ENCODE measurements at regions not wholly inside any gene's neighbourhood (a gene's known extent, or its start where the extent isn't known, plus 50 kb on each side); places are given as distances from the start of the nearest gene placed in this dataset.
"Not testable (repeated sequence)": the region's sequence is repeated elsewhere in the genome, so short reads cannot be mapped to it uniquely, and the experiment has no call there.

GRCh38 chr17:72456075-72456474 lies 335.3 kb downstream of the SOX9 start:
- no peak overlapping the region for H3K4me3 ChIP-seq (ENCODE audit: low read length)
- H3K4me1 ChIP-seq (ENCODE audit: control insufficient read depth, insufficient read depth, low read length): no peaks in the 10 kb centered on the region
- H3K27ac ChIP-seq (ENCODE audit: low read length): no peak overlapping the region
- no peaks in the 10 kb centered on the region for H3K27me3 ChIP-seq (ENCODE audit: control insufficient read depth, insufficient read depth, low read length)
- no CpG with 5 or more reads among the region's 4 CpGs for WGBS (ENCODE audit: insufficient coverage, insufficient read length)
- DNase-seq (ENCODE audit: low read depth, low spot score): no peak
- H3K9me3 ChIP-seq (ENCODE audit: control insufficient read depth, insufficient read depth, low read length): no peaks in the 10 kb centered on the region
- no peaks in the 10 kb centered on the region for H3K36me3 ChIP-seq (ENCODE audit: control insufficient read depth, insufficient read depth, low read length)

DNA sequence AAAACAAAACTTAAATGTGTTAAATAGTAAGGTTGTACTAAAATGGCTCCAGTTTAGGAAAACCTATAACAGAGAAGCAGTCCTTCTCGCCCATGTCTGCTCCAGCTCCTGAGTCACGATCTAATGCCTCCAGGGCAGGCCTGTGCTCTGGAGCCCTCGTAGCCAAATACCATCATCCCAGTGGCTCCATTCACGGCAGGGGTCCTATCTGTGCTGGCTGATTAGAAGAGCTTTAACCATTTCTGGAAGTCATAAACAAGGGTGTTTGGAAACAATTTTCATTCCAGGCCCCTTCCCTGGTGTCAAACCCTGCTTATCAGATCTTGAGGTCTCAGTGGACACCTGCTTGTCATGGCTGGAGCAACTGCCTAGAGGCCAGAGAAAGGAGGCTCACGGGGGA lies 336.9 kb downstream of the SOX9 start:
- no peaks in the 10 kb centered on the region for H3K36me3 ChIP-seq (ENCODE audit: control insufficient read depth, insufficient read depth, low read length)
- WGBS (ENCODE audit: insufficient coverage, insufficient read length): no CpG with 5 or more reads among the region's 5 CpGs
- no peak for DNase-seq (ENCODE audit: low read depth, low spot score)

DNA sequence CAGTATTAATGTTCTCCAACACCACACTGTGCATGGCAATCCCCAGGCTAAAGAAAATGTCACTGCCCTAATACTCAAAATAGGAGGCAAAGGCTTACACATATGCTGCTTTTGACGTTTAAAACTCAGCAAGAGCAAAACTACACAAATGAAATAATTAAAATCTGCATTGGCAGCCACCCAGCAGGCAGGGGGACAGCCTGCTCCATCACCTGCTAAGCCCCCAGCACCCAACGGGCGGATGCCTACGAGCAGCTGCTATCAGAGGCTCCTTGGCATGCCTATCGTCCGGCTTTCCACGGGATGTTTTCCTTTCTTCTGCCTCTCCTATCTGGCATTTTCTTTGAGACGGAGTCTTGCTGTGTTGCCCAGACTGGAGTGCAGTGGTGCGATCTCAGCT lies 337.5 kb downstream of the SOX9 start:
- no CpG with 5 or more reads among the region's 9 CpGs for WGBS (ENCODE audit: insufficient coverage, insufficient read length)
- DNase-seq (ENCODE audit: low read depth, low spot score): no peak
- Histone ChIP-seq H3K4me1 (ENCODE audit: control insufficient read depth, insufficient read depth, low read length) (no peaks in the 10 kb centered on the region), H3K9me3 (ENCODE audit: control insufficient read depth, insufficient read depth, low read length) (no peaks in the 10 kb centered on the region), H3K4me3 (ENCODE audit: low read length) (no peak overlapping the region), H3K27ac (ENCODE audit: low read length) (no peak overlapping the region), H3K36me3 (ENCODE audit: control insufficient read depth, insufficient read depth, low read length) (no peaks in the 10 kb centered on the region), H3K27me3 (ENCODE audit: control insufficient read depth, insufficient read depth, low read length) (no peaks in the 10 kb centered on the region)

More for the DNA sequence above, 336.9 kb downstream of the SOX9 start:
- Histone ChIP-seq H3K27ac (ENCODE audit: low read length) (no peak overlapping the region), H3K4me1 (ENCODE audit: control insufficient read depth, insufficient read depth, low read length) (no peaks in the 10 kb centered on the region), H3K4me3 (ENCODE audit: low read length) (no peak overlapping the region), H3K27me3 (ENCODE audit: control insufficient read depth, insufficient read depth, low read length) (no peaks in the 10 kb centered on the region), H3K9me3 (ENCODE audit: control insufficient read depth, insufficient read depth, low read length) (no peaks in the 10 kb centered on the region)

DNA sequence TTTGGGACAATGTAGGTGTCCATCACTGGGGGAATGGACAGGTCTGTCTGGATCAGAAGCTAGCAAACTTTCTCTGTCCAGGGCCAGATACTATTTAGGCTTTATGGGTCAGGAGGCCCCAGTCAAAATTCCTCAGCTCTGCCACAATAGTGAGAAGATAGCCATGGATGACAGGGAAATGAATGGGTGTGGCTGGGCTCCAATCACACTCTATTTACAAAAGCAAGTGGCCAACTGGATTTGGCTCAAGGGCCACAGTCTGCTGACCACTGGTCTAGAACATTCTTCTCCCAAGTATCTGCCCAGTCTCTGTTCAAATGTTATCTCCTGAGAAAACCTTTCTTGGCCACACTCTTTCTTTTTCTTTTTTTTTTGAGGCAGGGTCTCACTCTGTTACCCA lies 339.9 kb downstream of the SOX9 start:
- DNase-seq (ENCODE audit: low read depth, low spot score): no peak
- Histone ChIP-seq H3K27ac (ENCODE audit: low read length) (no peak overlapping the region), H3K27me3 (ENCODE audit: control insufficient read depth, insufficient read depth, low read length) (no peaks in the 10 kb centered on the region), H3K9me3 (ENCODE audit: control insufficient read depth, insufficient read depth, low read length) (no peaks in the 10 kb centered on the region), H3K4me3 (ENCODE audit: low read length) (no peak overlapping the region), H3K36me3 (ENCODE audit: control insufficient read depth, insufficient read depth, low read length) (no peaks in the 10 kb centered on the region), H3K4me1 (ENCODE audit: control insufficient read depth, insufficient read depth, low read length) (no peaks in the 10 kb centered on the region)

DNA sequence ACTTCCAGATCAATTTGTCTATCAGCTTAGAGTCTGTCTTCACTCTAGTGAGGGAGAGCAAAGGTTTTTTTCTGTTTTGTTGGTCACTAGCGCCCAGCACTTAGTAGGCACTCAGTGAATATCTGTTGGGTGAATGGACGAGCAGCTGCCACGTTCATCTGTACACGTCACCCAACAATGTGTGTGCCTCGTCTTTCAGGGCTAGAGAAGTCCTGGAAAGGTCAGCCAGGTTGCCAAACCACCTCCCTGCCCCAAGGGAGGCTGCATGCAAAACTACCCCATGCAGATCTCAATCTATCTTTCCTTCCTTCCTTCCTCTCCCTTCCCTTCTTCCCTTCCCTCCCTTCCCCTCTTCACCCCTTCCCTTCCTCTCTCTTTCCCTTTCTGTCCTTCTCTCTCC lies 340.9 kb downstream of the SOX9 start:
- Histone ChIP-seq H3K36me3 (ENCODE audit: control insufficient read depth, insufficient read depth, low read length) (no peaks in the 10 kb centered on the region), H3K27me3 (ENCODE audit: control insufficient read depth, insufficient read depth, low read length) (no peaks in the 10 kb centered on the region), H3K4me1 (ENCODE audit: control insufficient read depth, insufficient read depth, low read length) (no peaks in the 10 kb centered on the region), H3K27ac (ENCODE audit: low read length) (no peak overlapping the region), H3K4me3 (ENCODE audit: low read length) (no peak overlapping the region), H3K9me3 (ENCODE audit: control insufficient read depth, insufficient read depth, low read length) (no peaks in the 10 kb centered on the region)
- WGBS (ENCODE audit: insufficient coverage, insufficient read length): no CpG with 5 or more reads among the region's 5 CpGs
- DNase-seq (ENCODE audit: low read depth, low spot score): no peak

DNA sequence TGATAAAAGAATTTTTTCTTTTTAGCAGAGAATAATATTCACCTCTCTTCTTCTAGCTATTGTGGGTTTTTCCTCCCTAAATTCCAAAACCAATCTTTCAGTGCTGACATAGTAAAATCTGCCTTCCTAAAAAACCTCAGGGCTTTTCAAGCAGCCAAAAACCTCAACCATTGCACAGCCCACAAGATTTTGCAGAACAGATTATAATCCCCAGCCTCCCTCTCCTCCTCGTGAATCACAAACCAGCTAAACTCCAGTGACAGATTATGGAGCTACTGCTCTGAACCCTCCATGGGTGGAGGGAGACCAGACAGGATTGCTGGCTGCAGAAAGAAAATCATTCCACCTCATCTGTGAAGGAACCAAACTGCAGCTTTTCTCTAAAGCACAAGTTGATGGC lies 341.6 kb downstream of the SOX9 start:
- H3K9me3 ChIP-seq (ENCODE audit: control insufficient read depth, insufficient read depth, low read length): no peaks in the 10 kb centered on the region
- no peak for DNase-seq (ENCODE audit: low read depth, low spot score)
- no peak overlapping the region for H3K27ac ChIP-seq (ENCODE audit: low read length)
- H3K4me3 ChIP-seq (ENCODE audit: low read length): no peak overlapping the region
- H3K27me3 ChIP-seq (ENCODE audit: control insufficient read depth, insufficient read depth, low read length): no peaks in the 10 kb centered on the region
- H3K36me3 ChIP-seq (ENCODE audit: control insufficient read depth, insufficient read depth, low read length): no peaks in the 10 kb centered on the region
- H3K4me1 ChIP-seq (ENCODE audit: control insufficient read depth, insufficient read depth, low read length): no peaks in the 10 kb centered on the region; the same call in 1 of the 2 replicates
- WGBS (ENCODE audit: insufficient coverage, insufficient read length): no CpG with 5 or more reads among the region's 1 CpG

DNA sequence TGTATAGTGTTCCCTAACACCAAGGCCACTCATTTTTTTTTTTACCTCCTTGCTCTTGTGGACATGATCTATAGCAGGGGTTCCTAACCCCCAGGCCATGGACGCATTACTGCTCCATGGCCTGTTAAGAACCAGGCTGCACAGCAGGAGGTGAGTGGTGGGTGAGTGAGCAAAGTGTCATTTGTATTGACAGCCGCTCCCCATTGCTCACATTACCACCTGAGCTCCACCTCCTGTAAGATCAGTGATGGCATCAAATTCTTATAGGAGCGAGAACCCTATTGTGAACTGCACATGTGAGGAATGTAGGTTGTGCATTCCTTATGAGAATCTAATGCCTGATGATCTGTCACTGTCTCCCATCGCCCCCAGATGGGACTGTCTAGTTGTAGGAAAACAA lies 342.0 kb downstream of the SOX9 start:
- no CpG with 5 or more reads among the region's 4 CpGs for WGBS (ENCODE audit: insufficient coverage, insufficient read length)
- Histone ChIP-seq H3K4me1 (ENCODE audit: control insufficient read depth, insufficient read depth, low read length) (peaks cover 4% of the 10 kb centered on the region; the same call in 1 of the 2 replicates), H3K4me3 (ENCODE audit: low read length) (no peak overlapping the region), H3K27ac (ENCODE audit: low read length) (no peak overlapping the region), H3K9me3 (ENCODE audit: control insufficient read depth, insufficient read depth, low read length) (no peaks in the 10 kb centered on the region), H3K27me3 (ENCODE audit: control insufficient read depth, insufficient read depth, low read length) (no peaks in the 10 kb centered on the region), H3K36me3 (ENCODE audit: control insufficient read depth, insufficient read depth, low read length) (no peaks in the 10 kb centered on the region)
- no peak for DNase-seq (ENCODE audit: low read depth, low spot score)

DNA sequence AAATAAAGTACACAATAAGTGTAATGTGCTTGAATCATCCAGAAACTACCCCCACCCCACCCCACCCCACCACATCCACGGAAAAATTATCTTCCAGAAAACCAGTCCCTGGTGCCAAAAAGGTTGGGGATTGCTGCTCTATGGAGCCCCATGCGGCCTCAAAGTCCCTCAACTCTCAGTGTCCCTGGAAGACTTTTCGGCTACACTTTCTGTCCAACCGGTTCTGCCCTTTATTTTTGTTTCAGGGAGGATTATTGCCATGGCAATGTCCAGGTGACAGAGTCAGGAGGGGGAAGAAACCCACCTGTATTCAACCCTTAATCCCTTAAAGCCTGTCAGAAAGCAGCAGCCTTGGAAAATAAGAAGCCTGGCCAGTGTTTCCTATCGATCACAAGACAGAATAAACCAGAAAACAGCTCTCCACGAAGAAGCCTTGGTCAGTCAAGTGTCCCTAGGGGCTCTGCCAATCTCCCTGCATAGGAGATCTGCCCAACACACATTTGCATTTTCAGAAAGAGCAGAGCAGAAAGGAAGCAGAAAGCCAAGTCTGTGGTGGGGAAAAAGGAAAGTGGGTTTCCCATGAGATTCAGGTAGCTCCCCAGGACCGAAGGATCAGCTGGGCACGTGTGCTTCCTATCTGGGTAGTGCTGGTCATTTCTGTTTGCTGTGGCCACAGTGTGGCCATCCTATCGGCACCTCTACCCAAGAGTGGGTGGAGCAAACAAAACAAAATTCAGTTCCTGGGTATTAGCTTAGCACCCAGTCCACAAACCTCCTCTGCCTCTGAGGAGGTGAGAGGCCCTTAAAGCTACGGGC lies 342.7 kb downstream of the SOX9 start:
- Histone ChIP-seq H3K36me3 (ENCODE audit: control insufficient read depth, insufficient read depth, low read length) (no peaks in the 10 kb centered on the region), H3K4me3 (ENCODE audit: low read length) (no peak overlapping the region), H3K27me3 (ENCODE audit: control insufficient read depth, insufficient read depth, low read length) (no peaks in the 10 kb centered on the region), H3K4me1 (ENCODE audit: control insufficient read depth, insufficient read depth, low read length) (peaks cover 7% of the 10 kb centered on the region), H3K9me3 (ENCODE audit: control insufficient read depth, insufficient read depth, low read length) (no peaks in the 10 kb centered on the region), H3K27ac (ENCODE audit: low read length) (no peak overlapping the region)
- WGBS (ENCODE audit: insufficient coverage, insufficient read length): no CpG with 5 or more reads among the region's 10 CpGs
- DNase-seq (ENCODE audit: low read depth, low spot score): no peak

DNA sequence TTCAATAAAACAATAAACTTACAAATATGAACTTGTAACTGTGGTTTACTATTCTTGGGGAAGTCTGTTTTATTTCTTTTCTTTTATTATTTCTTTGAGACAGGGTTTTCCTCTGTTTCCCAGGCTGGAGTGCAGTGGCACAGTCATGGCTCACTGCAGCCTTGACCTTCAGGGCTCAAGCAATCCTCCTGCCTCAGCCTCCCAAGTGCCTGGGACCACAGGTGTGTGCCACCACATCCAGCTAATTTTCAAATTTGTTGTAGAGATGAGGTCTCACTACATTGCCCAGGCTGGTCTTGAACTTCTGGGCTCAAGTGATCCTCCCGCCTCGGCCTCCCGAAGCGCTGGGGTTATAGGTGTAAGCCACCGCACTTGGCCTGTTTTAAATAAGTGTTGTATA lies 343.4 kb downstream of the SOX9 start:
- not testable (repeated sequence) for H3K36me3 ChIP-seq (ENCODE audit: control insufficient read depth, insufficient read depth, low read length); H3K27me3 ChIP-seq (ENCODE audit: control insufficient read depth, insufficient read depth, low read length); DNase-seq (ENCODE audit: low read depth, low spot score); H3K9me3 ChIP-seq (ENCODE audit: control insufficient read depth, insufficient read depth, low read length); H3K4me3 ChIP-seq (ENCODE audit: low read length); H3K27ac ChIP-seq (ENCODE audit: low read length); H3K4me1 ChIP-seq (ENCODE audit: control insufficient read depth, insufficient read depth, low read length)
- WGBS (ENCODE audit: insufficient coverage, insufficient read length): no CpG with 5 or more reads among the region's 5 CpGs

GRCh38 chr17:72465191-72466024 lies 344.6 kb downstream of the SOX9 start:
- Histone ChIP-seq H3K4me3 (ENCODE audit: low read length) (no peak overlapping the region), H3K27ac (ENCODE audit: low read length) (no peak overlapping the region), H3K27me3 (ENCODE audit: control insufficient read depth, insufficient read depth, low read length) (no peaks in the 10 kb centered on the region), H3K36me3 (ENCODE audit: control insufficient read depth, insufficient read depth, low read length) (no peaks in the 10 kb centered on the region), H3K9me3 (ENCODE audit: control insufficient read depth, insufficient read depth, low read length) (no peaks in the 10 kb centered on the region), H3K4me1 (ENCODE audit: control insufficient read depth, insufficient read depth, low read length) (peaks cover 7% of the 10 kb centered on the region)
- no CpG with 5 or more reads among the region's 18 CpGs for WGBS (ENCODE audit: insufficient coverage, insufficient read length)
- no peak for DNase-seq (ENCODE audit: low read depth, low spot score)

Data from iPS DF 6.9 (cell line).